ENCODE measurements at regions not wholly inside any gene's neighbourhood (a gene's known extent, or its start where the extent isn't known, plus 50 kb on each side); places are given as distances from the start of the nearest gene placed in this dataset.

GRCh38 chr2:8016688-8017087 lies 665.2 kb upstream of the ID2 start:
- Histone ChIP-seq H3K27me3 (replicated peaks; ENCODE audit: insufficient read depth, low read depth, low read length, poor library complexity) (no peaks in the 10 kb centered on the region), H3K27ac (ENCODE audit: low read depth, low read length, poor library complexity, severe bottlenecking) (no peak overlapping the region), H3K4me1 (ENCODE audit: insufficient read depth, low read length, poor library complexity, severe bottlenecking) (peaks cover 14% of the 10 kb centered on the region), H3K9me3 (ENCODE audit: low read depth, low read length, poor library complexity, severe bottlenecking) (no peaks in the 10 kb centered on the region), H3K36me3 (ENCODE audit: insufficient read depth, low read length, poor library complexity, severe bottlenecking) (no peaks in the 10 kb centered on the region), H3K4me3 (ENCODE audit: low read depth, low read length, poor library complexity, severe bottlenecking) (no peak overlapping the region)
- CTCF ChIA-PET: no interaction called here
- BruUV-seq (replicated peaks): no TSS peak
- POLR2A ChIA-PET (ENCODE audit: low non-redundant PET): no interaction called here
- no peak for TF ChIP-seq CTCF (conservative IDR thresholded peaks at IDR 0.05; ENCODE audit: low read depth, low read length)
- no peak for TF ChIP-seq EZH2 (IDR thresholded peaks at IDR 0.05; ENCODE audit: borderline replicate concordance, low read depth, low read length, poor library complexity, severe bottlenecking)
- intact Hi-C loops (cut with micrococcal nuclease; ENCODE audit: unreplicated experiment): no loop called here
- no peak for DNase-seq (ENCODE audit: low spot score)

DNA sequence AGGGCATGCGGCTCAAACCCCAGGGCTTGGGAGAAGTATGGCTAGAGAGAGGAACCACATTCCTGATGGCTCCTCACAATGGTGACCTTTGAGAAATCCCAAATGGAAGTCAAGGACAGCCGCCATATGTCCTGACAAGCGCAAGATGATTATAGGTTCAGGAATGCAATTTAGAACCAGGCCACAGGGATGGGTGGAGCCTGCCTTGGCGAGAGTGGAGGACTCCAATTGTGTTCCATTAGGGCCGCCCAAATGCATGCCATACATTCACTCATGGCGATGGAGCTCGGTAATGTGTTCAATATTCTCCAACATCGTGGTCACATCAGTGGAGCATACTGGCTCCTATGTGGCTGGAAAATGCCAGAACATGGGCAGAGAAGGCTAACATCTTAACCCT lies 662.9 kb upstream of the ID2 start:
- Histone ChIP-seq H3K9me3 (ENCODE audit: low read depth, low read length, poor library complexity, severe bottlenecking) (no peaks in the 10 kb centered on the region), H3K4me3 (ENCODE audit: low read depth, low read length, poor library complexity, severe bottlenecking) (no peak overlapping the region), H3K27me3 (replicated peaks; ENCODE audit: insufficient read depth, low read depth, low read length, poor library complexity) (no peaks in the 10 kb centered on the region), H3K27ac (ENCODE audit: low read depth, low read length, poor library complexity, severe bottlenecking) (no peak overlapping the region), H3K4me1 (ENCODE audit: insufficient read depth, low read length, poor library complexity, severe bottlenecking) (peaks cover 14% of the 10 kb centered on the region), H3K36me3 (ENCODE audit: insufficient read depth, low read length, poor library complexity, severe bottlenecking) (no peaks in the 10 kb centered on the region)
- no peak for DNase-seq (ENCODE audit: low spot score)
- ChIA-PET CTCF (no interaction called here), POLR2A (ENCODE audit: low non-redundant PET) (no interaction called here)
- intact Hi-C loops (cut with micrococcal nuclease; ENCODE audit: unreplicated experiment): no loop called here
- no TSS peak for BruUV-seq (replicated peaks)
- TF ChIP-seq EZH2 (IDR thresholded peaks at IDR 0.05; ENCODE audit: borderline replicate concordance, low read depth, low read length, poor library complexity, severe bottlenecking) (no peak), CTCF (conservative IDR thresholded peaks at IDR 0.05; ENCODE audit: low read depth, low read length) (no peak)

DNA sequence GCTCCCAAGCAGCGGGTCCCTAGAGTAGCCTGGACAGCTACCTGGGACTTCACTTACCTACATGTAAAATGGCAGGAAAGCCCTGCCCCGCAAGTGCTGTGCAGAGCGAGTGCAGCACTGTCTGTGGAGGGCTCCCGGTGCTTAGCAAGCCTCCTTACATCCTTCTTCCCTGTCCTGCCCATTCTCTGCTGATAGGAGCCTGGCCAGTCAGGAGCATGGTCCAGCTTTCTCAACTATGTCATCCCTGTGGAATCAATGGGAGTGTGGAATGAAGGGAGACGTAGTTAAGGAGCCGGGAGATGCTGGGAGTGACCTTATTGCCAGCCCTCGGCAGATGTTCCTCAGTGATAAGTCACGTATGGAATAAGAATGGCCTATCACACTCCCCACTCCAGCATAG lies 661.9 kb upstream of the ID2 start:
- TF ChIP-seq CTCF (conservative IDR thresholded peaks at IDR 0.05; ENCODE audit: low read depth, low read length): no peak
- TF ChIP-seq EZH2 (IDR thresholded peaks at IDR 0.05; ENCODE audit: borderline replicate concordance, low read depth, low read length, poor library complexity, severe bottlenecking): no peak
- intact Hi-C loops (cut with micrococcal nuclease; ENCODE audit: unreplicated experiment): no loop called here
- Histone ChIP-seq H3K4me3 (ENCODE audit: low read depth, low read length, poor library complexity, severe bottlenecking) (no peak overlapping the region), H3K27ac (ENCODE audit: low read depth, low read length, poor library complexity, severe bottlenecking) (no peak overlapping the region), H3K4me1 (ENCODE audit: insufficient read depth, low read length, poor library complexity, severe bottlenecking) (peaks cover 14% of the 10 kb centered on the region), H3K27me3 (replicated peaks; ENCODE audit: insufficient read depth, low read depth, low read length, poor library complexity) (no peaks in the 10 kb centered on the region), H3K9me3 (ENCODE audit: low read depth, low read length, poor library complexity, severe bottlenecking) (no peaks in the 10 kb centered on the region), H3K36me3 (ENCODE audit: insufficient read depth, low read length, poor library complexity, severe bottlenecking) (no peaks in the 10 kb centered on the region)
- POLR2A ChIA-PET (ENCODE audit: low non-redundant PET): no interaction called here
- no TSS peak for BruUV-seq (replicated peaks)
- CTCF ChIA-PET: no interaction called here
- no peak for DNase-seq (ENCODE audit: low spot score)
